Naive thymus-derived CD4-positive, alpha-beta T cell (primary cell): ENCODE measurements at regions not wholly inside any gene's neighbourhood (a gene's known extent, or its start where the extent isn't known, plus 50 kb on each side); places are given as distances from the start of the nearest gene placed in this dataset.

Experiments used
- ATAC-seq: fragments of 150-1000 bp; cut with Tn5 transposase; 2 replicates; pipeline ENCODE4 v1.10.0; 2021; ENCODE audit warnings: mild to moderate bottlenecking, moderate library complexity
- CTCF ChIA-PET: fragments of 350-600 bp; sonication (Branson Sonifier 250); formaldehyde crosslinking; loops from one replicate; lab custom pipeline; 2021; ENCODE audit warnings: antibody characterized with exemption; lab: Charles Lee
- POLR2A ChIA-PET: fragments of 350-600 bp; sonication (Branson Sonifier 250); formaldehyde crosslinking; loops from one replicate; lab custom pipeline; 2021; ENCODE audit warnings: antibody characterized with exemption, inconsistent platforms; lab: Charles Lee
- DNase-seq, 9 donors: peaks; one replicate each; pipeline versions ENCODE4 v3.0.0 to v3.0.0-alpha.2; 2020 to 2022; ENCODE audit warnings: mixed read lengths in 1 of 9
- H3K27ac ChIP-seq: one replicate; pipeline ENCODE4 v1.7.0; 2013; ENCODE audit warnings: mild to moderate bottlenecking, low read depth, low read length, moderate library complexity
- H3K27me3 ChIP-seq, 2 donors: one replicate each; pipeline ENCODE4 v1.7.0; 2013; ENCODE audit warnings: low read length in 2 of 2, mild to moderate bottlenecking in 2 of 2, moderate library complexity in 2 of 2; ENCODE audit not compliant: control insufficient read depth in 2 of 2, insufficient read depth in 2 of 2
- H3K36me3 ChIP-seq, 3 experiments: 1 replicate in 2 of 3; 2 replicates in 1 of 3; pipeline ENCODE4 v1.7.0; 2013; ENCODE audit warnings: low read length in 3 of 3, mild to moderate bottlenecking in 3 of 3, moderate library complexity in 1 of 3; ENCODE audit not compliant: insufficient read depth in 3 of 3, control insufficient read depth in 2 of 3
- H3K4me1 ChIP-seq, 2 donors: one replicate each; pipeline ENCODE4 v1.7.0; 2013; ENCODE audit warnings: low read length in 2 of 2, mild to moderate bottlenecking in 2 of 2, moderate library complexity in 1 of 2; ENCODE audit not compliant: control insufficient read depth in 2 of 2, insufficient read depth in 2 of 2
- H3K4me3 ChIP-seq: 2 replicates; pipeline ENCODE4 v1.7.0; 2013; ENCODE audit warnings: mild to moderate bottlenecking, low read length
- H3K9me3 ChIP-seq, 3 experiments: 1 replicate in 2 of 3; 2 replicates in 1 of 3; pipeline ENCODE4 v1.7.0; 2013; ENCODE audit warnings: low read length in 3 of 3; ENCODE audit not compliant: control insufficient read depth in 2 of 3
- H3K27ac Mint-ChIP-seq, 9 donors: one replicate each; pipeline ENCODE4 v1.8.0; 2020 to 2022; ENCODE audit warnings: mixed read lengths in 9 of 9, mild to moderate bottlenecking in 8 of 9, moderate library complexity in 5 of 9, inconsistent platforms in 2 of 9
- H3K27me3 Mint-ChIP-seq, 5 donors: one replicate each; pipeline ENCODE4 v1.8.0; 2021 to 2022; ENCODE audit warnings: mixed read lengths in 5 of 5, mild to moderate bottlenecking in 1 of 5
- H3K36me3 Mint-ChIP-seq, 5 donors: one replicate each; pipeline ENCODE4 v1.8.0; 2020 to 2022; ENCODE audit warnings: mixed read lengths in 5 of 5, mild to moderate bottlenecking in 3 of 5, inconsistent platforms in 1 of 5
- H3K4me1 Mint-ChIP-seq, 7 donors: one replicate each; pipeline ENCODE4 v1.8.0; 2020 to 2022; ENCODE audit warnings: mixed read lengths in 7 of 7, mild to moderate bottlenecking in 3 of 7, inconsistent platforms in 1 of 7
- H3K4me3 Mint-ChIP-seq, 10 donors: one replicate each; pipeline ENCODE4 v1.8.0; 2020 to 2022; ENCODE audit warnings: mild to moderate bottlenecking in 10 of 10, mixed read lengths in 10 of 10, moderate library complexity in 6 of 10, inconsistent platforms in 2 of 10
- H3K9me3 Mint-ChIP-seq, 11 donors: one replicate each; pipeline ENCODE4 v1.8.0; 2020 to 2022; ENCODE audit warnings: mixed read lengths in 11 of 11, mild to moderate bottlenecking in 4 of 11, inconsistent platforms in 1 of 11, moderate library complexity in 1 of 11
- intact Hi-C, 2 donors: fragments of 100-400 bp; cut with micrococcal nuclease; formaldehyde crosslinking; loops; one replicate each; pipeline ENCODE4 v1.15.1; 2023

GRCh38 chr2:146814971-146815370, 1029.9 kb upstream of the ACVR2A start:
- intact Hi-C loops = no loop called here
- Mint-ChIP-seq H3K4me3 (no peak overlapping the region), H3K9me3 (peaks cover 0 to 16% (median 11%) of the 10 kb centered on the region in 11 donors), H3K27ac (no peak overlapping the region), H3K36me3 (no peaks in the 10 kb centered on the region), H3K4me1 (no peaks in the 10 kb centered on the region), H3K27me3 (no peaks in the 10 kb centered on the region)
- no peak overlapping the region for H3K27ac ChIP-seq
- no peak overlapping the region for H3K4me3 ChIP-seq
- CTCF ChIA-PET = no interaction called here
- POLR2A ChIA-PET = no interaction called here
- no peaks in the 10 kb centered on the region for H3K9me3 ChIP-seq
- no peaks in the 10 kb centered on the region for H3K4me1 ChIP-seq
- DNase-seq (no peak), ATAC-seq (no peak)
- H3K36me3 ChIP-seq = no peaks in the 10 kb centered on the region
- H3K27me3 ChIP-seq = no peaks in the 10 kb centered on the region

GRCh38 chr2:146807568-146808168, 1037.2 kb upstream of the ACVR2A start:
- Mint-ChIP-seq H3K9me3 (peaks cover 0 to 16% (median 10%) of the 10 kb centered on the region in 11 donors), H3K27ac (no peak overlapping the region), H3K4me3 (no peak overlapping the region), H3K4me1 (no peaks in the 10 kb centered on the region), H3K27me3 (no peaks in the 10 kb centered on the region), H3K36me3 (no peaks in the 10 kb centered on the region)
- ATAC-seq (no peak), DNase-seq (no peak)
- Histone ChIP-seq H3K27ac (no peak overlapping the region), H3K9me3 (no peaks in the 10 kb centered on the region), H3K36me3 (no peaks in the 10 kb centered on the region), H3K4me3 (no peak overlapping the region), H3K27me3 (no peaks in the 10 kb centered on the region), H3K4me1 (no peaks in the 10 kb centered on the region)
- POLR2A ChIA-PET = no interaction called here
- CTCF ChIA-PET = no interaction called here
- intact Hi-C loops = no loop called here

GRCh38 chr2:146806364-146807005, 1038.3 kb upstream of the ACVR2A start:
- no peaks in the 10 kb centered on the region for H3K27me3 Mint-ChIP-seq
- H3K27ac ChIP-seq = no peak overlapping the region
- H3K9me3 ChIP-seq = no peaks in the 10 kb centered on the region
- ChIA-PET POLR2A (no interaction called here), CTCF (no interaction called here)
- H3K27me3 ChIP-seq = no peaks in the 10 kb centered on the region
- intact Hi-C loops = no loop called here
- H3K4me3 ChIP-seq = no peak overlapping the region
- peaks cover 0 to 13% (median 5%) of the 10 kb centered on the region in 11 donors for H3K9me3 Mint-ChIP-seq
- no peaks in the 10 kb centered on the region for H3K36me3 Mint-ChIP-seq
- no peak for ATAC-seq
- H3K36me3 ChIP-seq = no peaks in the 10 kb centered on the region
- no peak overlapping the region for H3K27ac Mint-ChIP-seq
- H3K4me1 ChIP-seq = no peaks in the 10 kb centered on the region
- H3K4me1 Mint-ChIP-seq = no peaks in the 10 kb centered on the region
- no peak for DNase-seq
- H3K4me3 Mint-ChIP-seq = no peak overlapping the region

- Mint-ChIP-seq H3K27me3 (no peaks in the 10 kb centered on the region), H3K27ac (no peak overlapping the region), H3K9me3 (peaks cover 0 to 11% (median 0%) of the 10 kb centered on the region in 11 donors), H3K36me3 (no peaks in the 10 kb centered on the region), H3K4me3 (no peak overlapping the region), H3K4me1 (no peaks in the 10 kb centered on the region)
- H3K4me3 ChIP-seq = no peak overlapping the region
- no peak for DNase-seq
- H3K27me3 ChIP-seq = no peaks in the 10 kb centered on the region
- CTCF ChIA-PET = no interaction called here
- H3K27ac ChIP-seq = no peak overlapping the region
- POLR2A ChIA-PET = no interaction called here
- H3K36me3 ChIP-seq = no peaks in the 10 kb centered on the region
- no peak for ATAC-seq
- H3K4me1 ChIP-seq = no peaks in the 10 kb centered on the region
- H3K9me3 ChIP-seq = no peaks in the 10 kb centered on the region
- intact Hi-C loops = no loop called here
Observed at GRCh38 chr2:146804288-146804687, 1040.5 kb upstream of the ACVR2A start.

GRCh38 chr2:146801886-146802285, 1042.9 kb upstream of the ACVR2A start:
- Mint-ChIP-seq H3K36me3 (no peaks in the 10 kb centered on the region), H3K4me3 (no peak overlapping the region), H3K27ac (no peak overlapping the region), H3K4me1 (no peaks in the 10 kb centered on the region), H3K27me3 (no peaks in the 10 kb centered on the region), H3K9me3 (peaks cover 0 to 6% (median 0%) of the 10 kb centered on the region in 11 donors)
- Histone ChIP-seq H3K27me3 (no peaks in the 10 kb centered on the region), H3K4me3 (no peak overlapping the region), H3K4me1 (no peaks in the 10 kb centered on the region), H3K36me3 (no peaks in the 10 kb centered on the region), H3K9me3 (no peaks in the 10 kb centered on the region), H3K27ac (no peak overlapping the region)
- ATAC-seq (no peak), DNase-seq (no peak)
- intact Hi-C loops = no loop called here
- ChIA-PET POLR2A (no interaction called here), CTCF (no interaction called here)

GRCh38 chr2:146786396-146786795, 1058.4 kb upstream of the ACVR2A start:
- DNase-seq (no peak), ATAC-seq (no peak)
- Histone ChIP-seq H3K27me3 (no peaks in the 10 kb centered on the region), H3K4me1 (no peaks in the 10 kb centered on the region), H3K4me3 (no peak overlapping the region), H3K9me3 (no peaks in the 10 kb centered on the region), H3K27ac (no peak overlapping the region), H3K36me3 (no peaks in the 10 kb centered on the region)
- intact Hi-C loops = no loop called here
- no peak overlapping the region for H3K27ac Mint-ChIP-seq
- H3K4me1 Mint-ChIP-seq = no peaks in the 10 kb centered on the region
- CTCF ChIA-PET = no interaction called here
- no peak overlapping the region for H3K4me3 Mint-ChIP-seq
- peaks cover 2 to 24% (median 7%) of the 10 kb centered on the region in 11 donors for H3K9me3 Mint-ChIP-seq
- H3K27me3 Mint-ChIP-seq = peaks cover 0 to 5% (median 0%) of the 10 kb centered on the region in 5 donors
- H3K36me3 Mint-ChIP-seq = peaks cover 0 to 4% (median 0%) of the 10 kb centered on the region in 5 donors
- POLR2A ChIA-PET = no interaction called here

GRCh38 chr2:146785101-146785500, 1059.7 kb upstream of the ACVR2A start:
- no peak for DNase-seq
- ATAC-seq = no peak
- ChIA-PET POLR2A (no interaction called here), CTCF (no interaction called here)
- H3K27ac ChIP-seq = no peak overlapping the region
- intact Hi-C loops = no loop called here
- Mint-ChIP-seq H3K4me1 (no peaks in the 10 kb centered on the region), H3K9me3 (peaks cover 2 to 23% (median 7%) of the 10 kb centered on the region in 11 donors), H3K27me3 (peaks cover 0 to 5% (median 0%) of the 10 kb centered on the region in 5 donors), H3K4me3 (no peak overlapping the region), H3K36me3 (peaks cover 0 to 4% (median 0%) of the 10 kb centered on the region in 5 donors), H3K27ac (no peak overlapping the region)
- no peak overlapping the region for H3K4me3 ChIP-seq
- no peaks in the 10 kb centered on the region for H3K36me3 ChIP-seq
- no peaks in the 10 kb centered on the region for H3K9me3 ChIP-seq
- H3K4me1 ChIP-seq = no peaks in the 10 kb centered on the region
- no peaks in the 10 kb centered on the region for H3K27me3 ChIP-seq
